ENCODE measurements at regions not wholly inside any gene's neighbourhood (a gene's known extent, or its start where the extent isn't known, plus 50 kb on each side); places are given as distances from the start of the nearest gene placed in this dataset.

GRCh38 chr3:168511428-168512014, 415.8 kb upstream of the GOLIM4 start:
- DNase-seq (ENCODE audit: low spot score) = peak; percentile 17

- no peak for DNase-seq (ENCODE audit: low spot score)
Observed at GRCh38 chr3:168506589-168506988, 410.9 kb upstream of the GOLIM4 start.

DNA sequence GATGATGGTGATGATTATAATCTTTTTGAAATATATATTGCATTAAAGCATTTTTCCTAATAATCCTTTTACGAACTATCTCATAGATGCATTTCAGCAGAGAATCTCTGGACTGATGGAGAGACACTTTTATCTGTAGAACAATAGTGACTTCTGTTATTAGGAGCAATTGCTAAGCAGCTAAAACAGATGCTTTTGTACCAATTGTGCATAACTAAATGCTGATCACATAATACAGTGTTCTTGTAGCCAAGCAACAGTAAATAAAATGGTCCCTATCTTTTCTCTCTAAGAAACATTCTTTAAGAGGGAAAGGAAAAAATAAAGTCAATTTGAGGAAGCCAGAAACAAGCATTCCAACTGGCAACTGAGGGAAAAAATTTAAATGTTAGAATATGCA, 405.8 kb upstream of the GOLIM4 start:
- DNase-seq (ENCODE audit: low spot score) = no peak

GRCh38 chr3:168498194-168498593, 402.5 kb upstream of the GOLIM4 start:
- DNase-seq (ENCODE audit: low spot score) = no peak

- no peak for DNase-seq (ENCODE audit: low spot score)
Observed at GRCh38 chr3:168497741-168498140, 402.0 kb upstream of the GOLIM4 start.

DNA sequence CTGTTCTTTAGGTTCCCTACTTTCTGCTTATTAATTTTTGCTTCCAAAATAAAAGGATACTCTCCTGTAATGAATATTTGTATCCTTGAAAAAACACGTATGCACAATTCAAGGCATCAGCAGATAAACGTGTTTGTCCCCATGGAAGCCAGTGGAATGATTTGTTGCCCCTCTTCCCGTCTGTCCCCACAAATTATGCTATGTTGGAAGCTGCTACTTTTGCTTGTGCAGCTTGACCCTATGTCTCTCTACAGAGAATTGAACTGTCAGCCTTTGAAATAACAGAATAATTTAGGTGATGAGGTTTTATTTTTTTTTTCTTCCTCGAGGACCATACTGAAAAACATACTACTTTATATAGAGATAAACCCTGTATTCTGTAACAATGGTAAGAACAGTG, 401.5 kb upstream of the GOLIM4 start:
- no peak for DNase-seq (ENCODE audit: low spot score)

- no peak for DNase-seq (ENCODE audit: low spot score)
Observed at GRCh38 chr3:168495932-168496331, 400.2 kb upstream of the GOLIM4 start.

DNA sequence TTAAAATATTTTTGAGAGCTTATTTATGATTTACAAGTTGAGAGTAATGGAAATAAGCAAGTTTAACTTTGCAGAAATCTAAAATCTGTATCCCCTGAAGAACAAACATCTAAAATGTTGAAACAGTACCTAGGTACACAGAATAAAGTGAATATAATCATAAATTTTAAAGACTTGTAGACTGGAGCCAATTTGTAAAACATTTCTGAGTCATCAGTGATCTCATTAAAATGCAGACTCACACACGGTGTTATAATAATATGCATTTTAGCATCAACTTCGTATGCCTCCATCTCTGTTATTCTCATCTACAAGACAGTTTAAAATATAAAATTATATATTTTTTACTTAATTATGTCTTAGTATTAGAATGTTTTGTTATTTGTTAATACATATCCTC, 399.5 kb upstream of the GOLIM4 start:
- DNase-seq (ENCODE audit: low spot score) = no peak

GRCh38 chr3:168493412-168494205, 397.9 kb upstream of the GOLIM4 start:
- no peak for DNase-seq (ENCODE audit: low spot score)

- no peak for DNase-seq (ENCODE audit: low spot score)
Observed at GRCh38 chr3:168490981-168491380, 395.3 kb upstream of the GOLIM4 start.

DNA sequence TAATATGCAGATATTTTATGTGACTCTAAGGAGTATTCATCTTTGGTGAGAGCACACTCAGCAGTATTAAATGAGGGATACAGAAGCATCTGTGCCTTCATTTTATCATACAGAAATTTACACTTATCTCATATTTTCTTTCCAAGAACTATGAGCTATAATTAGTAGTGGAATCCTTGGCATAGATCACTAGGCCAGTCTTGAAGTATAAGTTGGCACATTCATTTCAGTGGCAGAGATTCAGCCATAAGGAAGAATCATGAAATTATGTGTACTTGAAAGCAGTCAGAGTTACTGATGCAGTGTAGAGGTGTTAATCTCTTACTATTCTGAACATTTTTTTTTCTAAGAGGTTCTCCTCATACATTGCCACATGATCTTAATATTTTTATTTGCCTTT, 393.6 kb upstream of the GOLIM4 start:
- no peak for DNase-seq (ENCODE audit: low spot score)

- DNase-seq (ENCODE audit: low spot score) = no peak
Observed at GRCh38 chr3:168485936-168486335, 390.2 kb upstream of the GOLIM4 start.

GRCh38 chr3:168476360-168476980, 380.7 kb upstream of the GOLIM4 start:
- no peak for DNase-seq (ENCODE audit: low spot score)

DNA sequence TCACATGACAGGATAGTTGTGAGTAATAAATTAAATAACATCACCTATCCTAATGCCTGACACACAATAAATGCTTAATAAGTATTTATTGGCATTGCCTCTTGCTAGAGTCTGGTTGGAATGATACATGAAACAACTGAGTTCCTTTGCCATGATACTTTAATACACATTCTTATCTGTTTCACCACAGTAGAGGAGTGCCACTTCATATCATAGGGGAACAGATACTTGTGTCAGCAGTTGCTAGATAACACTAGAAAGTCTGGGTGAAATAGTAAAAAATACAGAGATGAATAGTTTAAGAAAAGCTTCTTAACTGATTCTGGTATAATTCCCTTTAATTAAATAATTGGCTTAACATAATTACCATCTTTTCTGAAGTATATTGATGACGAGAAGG, 380.0 kb upstream of the GOLIM4 start:
- no peak for DNase-seq (ENCODE audit: low spot score)

- no peak for DNase-seq (ENCODE audit: low spot score)
Observed at GRCh38 chr3:168473334-168473890, 377.7 kb upstream of the GOLIM4 start.

DNA sequence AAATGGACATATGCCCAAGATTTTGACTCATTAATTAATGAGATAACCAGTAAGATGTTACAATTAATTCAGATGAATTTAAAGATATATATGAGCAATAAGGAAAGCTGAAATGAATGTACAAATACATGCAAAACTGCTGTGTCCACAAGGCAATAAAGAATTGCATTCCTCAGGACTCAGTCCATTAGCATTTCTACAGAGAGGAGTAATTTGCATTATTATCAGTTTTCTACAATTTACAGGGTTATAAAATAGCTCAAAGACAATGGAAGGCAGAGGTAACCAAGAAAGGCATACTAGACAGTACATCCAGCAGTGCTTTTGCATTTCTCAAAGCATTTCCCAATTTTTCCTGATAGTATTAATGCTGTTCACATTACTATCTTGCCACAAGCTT, 377.1 kb upstream of the GOLIM4 start:
- DNase-seq (ENCODE audit: low spot score) = no peak

GRCh38 chr3:168470380-168470779, 374.7 kb upstream of the GOLIM4 start:
- DNase-seq (ENCODE audit: low spot score) = no peak

DNA sequence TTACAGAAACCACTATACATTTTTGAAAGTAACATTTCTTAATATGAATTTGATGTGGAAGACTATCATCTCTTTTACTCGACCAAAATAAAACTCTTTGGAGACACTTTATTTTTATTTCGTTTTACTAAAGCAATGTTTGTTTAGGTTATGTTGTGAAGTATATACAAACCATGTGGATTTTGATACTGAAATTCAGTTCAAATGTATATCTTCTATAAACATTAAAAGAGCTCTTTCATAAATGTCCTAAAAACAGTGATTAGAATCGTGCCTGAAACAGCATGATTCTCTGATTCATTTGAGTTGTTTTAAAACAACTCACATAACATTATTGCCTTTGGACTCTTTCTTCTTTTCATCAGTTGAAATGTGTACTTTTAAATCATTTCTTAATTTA, 373.7 kb upstream of the GOLIM4 start:
- no peak for DNase-seq (ENCODE audit: low spot score)

GRCh38 chr3:168467115-168467714, 371.5 kb upstream of the GOLIM4 start:
- peak; percentile 24 for DNase-seq (ENCODE audit: low spot score)

DNA sequence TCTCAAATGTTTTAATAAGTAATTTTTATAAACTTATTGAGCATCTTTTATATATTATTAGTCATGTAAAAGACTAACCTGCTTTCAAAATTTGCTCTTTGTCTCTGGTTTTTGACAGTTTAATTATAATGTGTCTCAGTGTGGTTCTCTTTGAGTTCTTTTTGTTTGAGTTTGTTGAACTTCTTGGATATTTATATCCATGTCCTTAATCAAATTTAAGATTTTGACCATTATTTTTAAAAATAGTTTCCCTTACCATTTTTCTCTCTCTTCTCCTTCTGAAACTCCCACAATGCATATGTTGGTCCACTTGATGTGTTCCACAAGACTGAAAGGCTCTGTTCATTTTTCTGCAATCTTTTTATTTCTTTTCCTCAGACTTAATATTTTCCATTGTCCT, 366.1 kb upstream of the GOLIM4 start:
- no peak for DNase-seq (ENCODE audit: low spot score)

GRCh38 chr3:168459226-168459784, 363.6 kb upstream of the GOLIM4 start:
- DNase-seq (ENCODE audit: low spot score) = no peak

DNA sequence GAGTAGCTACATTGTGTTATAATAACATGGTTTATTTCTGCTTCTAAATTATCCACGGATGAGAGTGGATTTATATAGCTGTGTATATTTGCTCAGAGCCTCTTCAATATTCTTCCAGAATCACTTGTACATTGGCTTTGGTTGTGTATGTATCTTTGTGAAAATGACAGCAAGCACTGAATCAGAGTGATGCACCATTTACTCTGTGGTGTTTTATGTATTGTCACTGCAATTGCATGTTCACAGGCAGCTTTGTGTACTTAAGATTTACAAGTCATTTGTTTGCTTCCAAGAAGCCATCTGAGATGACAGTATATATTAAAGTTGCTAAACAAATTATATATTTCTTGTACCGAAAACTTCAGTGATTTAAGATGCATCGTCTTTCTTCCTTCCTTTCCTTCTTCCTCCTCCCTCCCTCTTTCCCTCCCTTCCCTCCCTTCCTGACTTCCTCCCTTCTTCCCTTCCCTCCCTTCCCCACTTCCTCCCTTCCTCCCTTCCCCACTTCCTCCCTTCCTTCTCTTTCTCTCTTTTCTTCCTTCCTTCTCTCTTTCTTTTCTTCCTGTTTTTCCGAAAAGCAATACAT, 362.3 kb upstream of the GOLIM4 start:
- DNase-seq (ENCODE audit: low spot score) = no peak
